OCI-LY1 (cell line): ENCODE measurements at regions not wholly inside any gene's neighbourhood (a gene's known extent, or its start where the extent isn't known, plus 50 kb on each side); places are given as distances from the start of the nearest gene placed in this dataset.

Source experiments
- H2AFZ ChIP-seq: fragments of 200-600 bp; sonication (generic), shearing (Covaris generic); 2 replicates; pipeline ENCODE4 v1.6.0; 2014; ENCODE audit warnings: antibody characterized with exemption, mild to moderate bottlenecking, low read length
- H3F3A ChIP-seq: fragments of 200-600 bp; sonication (generic), shearing (Covaris generic); 2 replicates; pipeline ENCODE4 v1.6.0; 2014; ENCODE audit warnings: mild to moderate bottlenecking, antibody characterized with exemption, low read length, moderate library complexity; ENCODE audit not compliant: insufficient read depth
- H3K27ac ChIP-seq: fragments of 200-600 bp; sonication (generic); 2 replicates; pipeline ENCODE4 v1.5.1; 2014; ENCODE audit warnings: low read length, mixed run types, mild to moderate bottlenecking, low read depth; ENCODE audit not compliant: poor library complexity, severe bottlenecking
- H3K27me3 ChIP-seq: fragments of 200-600 bp; sonication (generic); 2 replicates; pipeline ENCODE4 v1.6.0; 2014; ENCODE audit warnings: antibody characterized with exemption, mild to moderate bottlenecking, low read length, moderate library complexity; ENCODE audit not compliant: insufficient read depth
- H3K36me3 ChIP-seq: fragments of 200-600 bp; sonication (generic); 2 replicates; pipeline ENCODE4 v1.6.1; 2014; ENCODE audit warnings: mild to moderate bottlenecking, antibody characterized with exemption, low read length, moderate library complexity, mixed read lengths; ENCODE audit not compliant: insufficient read depth
- H3K4me1 ChIP-seq: fragments of 200-600 bp; sonication (generic); 2 replicates; pipeline ENCODE4 v1.5.1; 2014; ENCODE audit warnings: mild to moderate bottlenecking, low read length, moderate library complexity; ENCODE audit not compliant: insufficient read depth, severe bottlenecking
- H3K4me2 ChIP-seq: fragments of 200-600 bp; sonication (generic), shearing (Covaris generic); 2 replicates; pipeline ENCODE4 v1.6.1; 2014; ENCODE audit warnings: low read length
- H3K4me3 ChIP-seq: fragments of 200-600 bp; sonication (generic); 2 replicates; pipeline ENCODE4 v1.5.1; 2014; ENCODE audit warnings: low read length, low read depth, mild to moderate bottlenecking, mixed read lengths; ENCODE audit not compliant: poor library complexity, severe bottlenecking
- H3K79me2 ChIP-seq: fragments of 200-600 bp; shearing (Covaris generic); 2 replicates; pipeline ENCODE4 v1.6.1; 2016; ENCODE audit warnings: mixed run types, low read length, mixed read lengths; ENCODE audit not compliant: insufficient read depth
- H3K9ac ChIP-seq: fragments of 200-600 bp; sonication (generic), shearing (Covaris generic); 2 replicates; pipeline ENCODE4 v1.6.1; 2014; ENCODE audit warnings: mild to moderate bottlenecking, low read length, mixed read lengths
- H3K9me2 ChIP-seq: fragments of 200-600 bp; sonication (generic), shearing (Covaris generic); 2 replicates; pipeline ENCODE4 v1.6.1; 2014; ENCODE audit warnings: low read depth, mild to moderate bottlenecking, low read length, mixed read lengths
- H3K9me3 ChIP-seq: fragments of 200-600 bp; shearing (Covaris generic); 2 replicates; pipeline ENCODE4 v1.6.1; 2014; ENCODE audit warnings: low read length, mixed read lengths
- H4K20me1 ChIP-seq: fragments of 200-600 bp; sonication (generic), shearing (Covaris generic); 2 replicates; pipeline ENCODE4 v1.6.0; 2016; ENCODE audit warnings: mild to moderate bottlenecking, low read length; ENCODE audit not compliant: insufficient read depth
- EZH2 ChIP-seq: fragments of 200-600 bp; sonication (generic), shearing (Covaris generic); IDR thresholded peaks from 2 replicates; pipeline ENCODE4 v1.8.0; 2017; ENCODE audit warnings: borderline replicate concordance, mixed run types, mild to moderate bottlenecking, antibody characterized with exemption, low read length, moderate library complexity, mixed read lengths
- TF ChIP-seq, protein P1 (sequence below): fragments of 200-600 bp; sonication (generic), shearing (Covaris generic); IDR thresholded peaks from 2 replicates; pipeline ENCODE4 v1.5.1; 2017; ENCODE audit warnings: mild to moderate bottlenecking, antibody characterized with exemption, low read length, moderate library complexity, mixed read lengths

DNA sequence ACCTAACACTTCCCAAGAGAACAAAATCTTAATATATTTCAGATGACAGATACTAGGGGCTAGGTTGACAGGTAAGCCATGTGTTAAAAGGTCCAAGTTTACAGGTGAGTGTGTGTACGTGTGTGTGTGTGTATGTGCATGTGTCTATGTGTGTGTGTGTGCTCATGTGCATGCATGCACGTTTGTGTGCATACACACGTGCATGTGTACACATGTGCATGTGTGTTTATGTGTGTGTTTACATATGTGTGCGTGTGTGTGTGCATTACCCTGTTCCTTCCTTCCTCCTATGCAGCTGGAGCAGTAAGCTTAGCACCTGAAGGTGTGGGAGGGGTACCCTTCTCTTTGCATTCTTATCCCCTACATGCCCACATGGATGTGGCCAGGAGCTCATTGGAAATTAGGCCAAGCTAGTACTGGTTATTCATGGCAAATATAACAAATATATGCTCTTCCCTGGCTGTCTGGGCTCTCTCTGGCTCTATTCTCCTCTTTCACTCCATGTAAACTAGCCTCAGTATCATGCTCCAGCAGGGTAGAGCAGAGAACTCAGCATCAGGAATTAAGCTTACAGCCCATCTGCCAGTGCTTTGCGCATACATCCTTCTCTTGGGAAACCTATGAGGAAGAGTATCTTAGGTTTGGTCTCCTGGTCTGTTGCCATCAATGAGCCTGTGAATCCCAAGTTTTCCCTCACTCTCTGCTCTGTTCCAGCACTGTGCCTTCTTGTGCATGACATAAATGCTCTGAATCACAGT is 258.0 kb upstream of the MYOCD start:
- H3K27ac ChIP-seq, result no peak overlapping the region
- H2AFZ ChIP-seq, result no peak overlapping the region
- H3K36me3 ChIP-seq, result no peaks in the 10 kb centered on the region
- no peaks in the 10 kb centered on the region for H3K9me2 ChIP-seq
- H3K79me2 ChIP-seq, result no peaks in the 10 kb centered on the region
- TF ChIP-seq, protein P1, sequence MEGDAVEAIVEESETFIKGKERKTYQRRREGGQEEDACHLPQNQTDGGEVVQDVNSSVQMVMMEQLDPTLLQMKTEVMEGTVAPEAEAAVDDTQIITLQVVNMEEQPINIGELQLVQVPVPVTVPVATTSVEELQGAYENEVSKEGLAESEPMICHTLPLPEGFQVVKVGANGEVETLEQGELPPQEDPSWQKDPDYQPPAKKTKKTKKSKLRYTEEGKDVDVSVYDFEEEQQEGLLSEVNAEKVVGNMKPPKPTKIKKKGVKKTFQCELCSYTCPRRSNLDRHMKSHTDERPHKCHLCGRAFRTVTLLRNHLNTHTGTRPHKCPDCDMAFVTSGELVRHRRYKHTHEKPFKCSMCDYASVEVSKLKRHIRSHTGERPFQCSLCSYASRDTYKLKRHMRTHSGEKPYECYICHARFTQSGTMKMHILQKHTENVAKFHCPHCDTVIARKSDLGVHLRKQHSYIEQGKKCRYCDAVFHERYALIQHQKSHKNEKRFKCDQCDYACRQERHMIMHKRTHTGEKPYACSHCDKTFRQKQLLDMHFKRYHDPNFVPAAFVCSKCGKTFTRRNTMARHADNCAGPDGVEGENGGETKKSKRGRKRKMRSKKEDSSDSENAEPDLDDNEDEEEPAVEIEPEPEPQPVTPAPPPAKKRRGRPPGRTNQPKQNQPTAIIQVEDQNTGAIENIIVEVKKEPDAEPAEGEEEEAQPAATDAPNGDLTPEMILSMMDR, result no peak
- no peak for TF ChIP-seq EZH2
- no peaks in the 10 kb centered on the region for H3K9me3 ChIP-seq
- H3K9ac ChIP-seq, result no peak overlapping the region
- H3K4me1 ChIP-seq, result no peaks in the 10 kb centered on the region
- H3K4me3 ChIP-seq, result no peak overlapping the region
- H3F3A ChIP-seq, result no peaks in the 10 kb centered on the region
- H3K27me3 ChIP-seq, result no peaks in the 10 kb centered on the region
- H4K20me1 ChIP-seq, result no peaks in the 10 kb centered on the region
- H3K4me2 ChIP-seq, result no peak overlapping the region

DNA sequence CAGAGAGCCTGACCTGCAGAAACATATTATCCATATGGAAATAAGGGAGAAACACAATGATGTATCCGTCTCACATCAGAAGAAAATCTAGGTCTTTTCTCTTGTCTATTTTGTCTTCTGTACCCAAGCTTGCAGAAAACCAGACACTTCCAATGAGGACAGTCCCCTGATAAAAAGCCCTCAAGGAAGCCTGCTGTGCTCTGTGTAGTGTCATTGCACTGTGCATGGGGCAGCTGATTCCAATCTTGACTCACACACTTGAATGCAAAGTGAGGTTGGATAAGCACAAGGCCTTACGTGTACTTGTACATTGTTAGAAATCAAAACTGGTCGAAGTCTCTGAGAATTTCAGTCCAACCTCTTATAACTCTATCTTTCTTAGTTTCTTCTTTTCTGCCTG is 256.6 kb upstream of the MYOCD start:
- H2AFZ ChIP-seq, result no peak overlapping the region
- H3K36me3 ChIP-seq, result no peaks in the 10 kb centered on the region
- no peak overlapping the region for H3K27ac ChIP-seq
- no peaks in the 10 kb centered on the region for H4K20me1 ChIP-seq
- H3K4me1 ChIP-seq, result no peaks in the 10 kb centered on the region
- no peak overlapping the region for H3K9ac ChIP-seq
- no peaks in the 10 kb centered on the region for H3F3A ChIP-seq
- H3K9me2 ChIP-seq, result no peaks in the 10 kb centered on the region
- H3K79me2 ChIP-seq, result no peaks in the 10 kb centered on the region
- H3K4me3 ChIP-seq, result no peak overlapping the region
- no peaks in the 10 kb centered on the region for H3K27me3 ChIP-seq
- no peak overlapping the region for H3K4me2 ChIP-seq
- TF ChIP-seq EZH2, result no peak
- H3K9me3 ChIP-seq, result no peaks in the 10 kb centered on the region

DNA sequence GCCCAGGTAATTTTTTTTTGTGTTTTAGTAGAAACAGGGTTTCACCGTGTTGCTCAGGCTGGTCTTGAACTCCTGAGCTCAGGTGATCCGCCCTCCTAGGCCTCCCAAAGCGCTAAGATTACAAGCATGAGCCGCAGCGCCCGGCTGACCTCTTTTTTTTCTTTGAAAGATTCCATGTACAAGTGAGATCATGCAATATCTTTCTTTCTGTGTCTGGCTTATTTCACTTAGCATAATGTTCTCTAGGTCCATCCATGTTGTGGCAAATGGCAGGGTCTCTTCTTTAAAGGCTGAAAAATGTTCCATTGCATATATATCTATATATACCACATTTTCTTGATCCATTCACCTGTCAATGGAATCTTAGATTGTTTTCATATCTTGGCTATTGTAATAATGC is 255.0 kb upstream of the MYOCD start:
- Histone ChIP-seq H3K4me1 (no peaks in the 10 kb centered on the region), H3K4me3 (no peak overlapping the region), H3K27ac (no peak overlapping the region), H3F3A (no peaks in the 10 kb centered on the region), H3K9me2 (no peaks in the 10 kb centered on the region), H3K9me3 (no peaks in the 10 kb centered on the region), H3K9ac (no peak overlapping the region), H3K36me3 (no peaks in the 10 kb centered on the region), H4K20me1 (no peaks in the 10 kb centered on the region), H3K27me3 (peaks cover 4% of the 10 kb centered on the region; the same call in 1 of the 2 replicates), H3K79me2 (no peaks in the 10 kb centered on the region), H2AFZ (no peak overlapping the region), H3K4me2 (no peak overlapping the region)
- TF ChIP-seq EZH2, result no peak
- TF ChIP-seq, protein P1, result no peak

DNA sequence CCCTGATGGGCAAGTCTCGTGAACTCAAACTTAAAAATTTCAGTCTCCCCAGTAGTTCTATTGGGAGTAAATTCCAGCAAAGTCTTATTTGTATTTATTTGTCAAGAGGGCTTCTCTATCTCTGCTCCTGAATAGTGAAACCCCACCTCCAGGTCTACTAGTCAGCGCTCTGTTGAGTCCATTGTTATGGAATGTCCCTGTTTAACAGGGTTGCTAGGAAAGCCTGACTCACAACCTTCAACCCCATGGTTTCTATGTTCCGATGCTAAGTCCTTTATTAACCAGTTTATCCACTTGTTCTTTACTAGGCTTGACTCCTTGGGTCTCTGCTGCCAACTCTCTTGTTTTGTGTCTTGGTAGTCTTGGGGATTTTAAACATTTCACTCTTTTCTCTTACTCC is 250.7 kb upstream of the MYOCD start:
- Histone ChIP-seq H3K27ac (no peak overlapping the region), H3K9ac (no peak overlapping the region), H2AFZ (no peak overlapping the region), H3K4me1 (no peaks in the 10 kb centered on the region), H3K9me2 (no peaks in the 10 kb centered on the region), H3F3A (no peaks in the 10 kb centered on the region), H3K4me3 (no peak overlapping the region), H3K4me2 (no peak overlapping the region), H4K20me1 (no peaks in the 10 kb centered on the region), H3K9me3 (no peaks in the 10 kb centered on the region), H3K79me2 (no peaks in the 10 kb centered on the region), H3K27me3 (peaks cover 4% of the 10 kb centered on the region; the same call in 1 of the 2 replicates), H3K36me3 (no peaks in the 10 kb centered on the region)
- no peak for TF ChIP-seq EZH2
- TF ChIP-seq, protein P1, result no peak
